ENCODE measurements at regions not wholly inside any gene's neighbourhood (a gene's known extent, or its start where the extent isn't known, plus 50 kb on each side); places are given as distances from the start of the nearest gene placed in this dataset.

DNA sequence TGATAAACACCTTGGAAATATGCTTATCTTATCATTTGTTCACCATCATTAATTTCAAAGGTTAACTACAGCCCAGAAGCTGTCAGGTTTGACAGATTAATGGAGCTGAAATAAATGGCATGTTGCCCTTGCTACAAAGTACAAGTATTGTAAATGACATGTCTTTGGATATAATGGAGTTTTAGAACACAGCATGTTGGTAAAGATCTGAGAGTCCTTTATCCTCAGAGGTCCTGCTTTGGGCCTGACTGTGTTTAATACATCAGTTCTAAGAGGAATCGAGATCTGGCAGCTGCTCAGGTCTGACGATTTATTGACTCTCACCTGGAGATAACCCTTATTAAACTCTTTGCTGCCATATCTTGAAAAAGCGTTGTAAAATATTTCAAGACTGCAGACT, 222.7 kb upstream of the OPRM1 start (continued):
- TF ChIP-seq ZNF398 (CRISPR knock-in tag; IDR thresholded peaks at IDR 0.05) (no peak), NBN (IDR thresholded peaks at IDR 0.05; ENCODE audit: low read depth) (no peak)

DNA sequence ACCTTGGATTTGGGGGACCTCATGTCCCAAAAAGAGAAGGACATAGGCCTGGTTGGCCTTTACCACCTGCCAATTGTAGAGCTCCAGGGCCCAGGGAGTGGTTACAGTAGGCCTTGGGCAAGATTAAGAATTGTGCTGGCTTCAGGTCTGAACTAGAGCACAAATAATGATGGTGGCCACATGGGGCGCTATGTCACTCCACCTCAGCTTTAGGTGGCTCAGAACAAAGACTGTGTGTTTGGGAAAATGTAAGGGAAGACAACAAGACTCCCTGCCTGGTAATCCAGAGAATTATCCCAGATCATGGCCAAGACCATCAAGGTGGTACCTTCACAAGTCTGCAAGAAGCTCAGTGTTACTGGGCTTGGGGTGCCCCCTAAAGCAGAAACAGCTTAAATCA, 224.9 kb upstream of the OPRM1 start:
- ChIA-PET CTCF (ENCODE audit: low intra/inter-chr PET ratio) (no interaction called here), POLR2A (no interaction called here)
- Histone ChIP-seq H4K20me1 (replicated peaks; ENCODE audit: control insufficient read depth, insufficient read depth, low read length) (no peaks in the 10 kb centered on the region), H3K4me2 (ENCODE audit: insufficient read depth, low read length) (no peak overlapping the region), H3K27me3 (ENCODE audit: control insufficient read depth in 2 of 2, insufficient read depth in 2 of 2, low read length in 2 of 2) (no peaks in the 10 kb centered on the region), H3K9me3 (replicated peaks; ENCODE audit: control insufficient read depth, insufficient read depth, low read depth, low read length) (0 out of 2 replicates have a peak, but pooled peaks cover 2% of the 10 kb centered on the region), H3K9me1 (ENCODE audit: control insufficient read depth, insufficient read depth, low read length) (no peaks in the 10 kb centered on the region), H3K27ac (ENCODE audit: extremely low read depth, low read depth, low read length) (no peak overlapping the region), H3K4me3 (no peak overlapping the region), H3K36me3 (ENCODE audit: control insufficient read depth, insufficient read depth, low read length) (no peaks in the 10 kb centered on the region), H2AFZ (ENCODE audit: low read depth, low read length) (no peak overlapping the region), H3K79me2 (ENCODE audit: control insufficient read depth, insufficient read depth, low read length) (no peaks in the 10 kb centered on the region), H3K4me1 (replicated peaks in 1 of 2; ENCODE audit: control insufficient read depth in 2 of 2, insufficient read depth in 2 of 2, low read length in 2 of 2) (no peaks in the 10 kb centered on the region), H3K9ac (ENCODE audit: insufficient read depth in 1 of 2, low read depth in 2 of 2, low read length in 2 of 2) (no peak overlapping the region)
- TF ChIP-seq PRMT5 (CRISPR knock-in tag; IDR thresholded peaks at IDR 0.05) (no peak), HDAC8 (tag; IDR thresholded peaks at IDR 0.05) (no peak), CBX1 (IDR thresholded peaks at IDR 0.05; ENCODE audit: low read depth) (no peak), ZNF282 (CRISPR knock-in tag; IDR thresholded peaks at IDR 0.05) (no peak), KLF10 (CRISPR knock-in tag; IDR thresholded peaks at IDR 0.05) (no peak), RB1 (IDR thresholded peaks at IDR 0.05; ENCODE audit: low read depth) (no peak), MED1 (CRISPR knock-in tag; IDR thresholded peaks at IDR 0.05; ENCODE audit: borderline replicate concordance) (no peak), FIP1L1 (IDR thresholded peaks at IDR 0.05; ENCODE audit: low read depth, low read length, poor library complexity, severe bottlenecking) (no peak), AFF1 (IDR thresholded peaks at IDR 0.05; ENCODE audit: low read depth in 1 of 2, partially characterized antibody in 2 of 2) (no peak), ZNF511 (CRISPR knock-in tag; IDR thresholded peaks at IDR 0.05) (no peak), ZNF717 (CRISPR knock-in tag; IDR thresholded peaks at IDR 0.05) (no peak), CREB1 (IDR thresholded peaks at IDR 0.05) (no peak), CREB1 (CRISPR knock-in tag; IDR thresholded peaks at IDR 0.05) (no peak), SMARCC2 (IDR thresholded peaks at IDR 0.05; ENCODE audit: low read depth) (no peak)
- 0% methylated on average over 1 of the region's 1 CpG for WGBS (ENCODE audit: insufficient coverage, low coverage, missing lambda C conversion rate)
- intact Hi-C loops (cut with micrococcal nuclease): no loop called here
- BruUV-seq (replicated peaks): no TSS peak
- in situ Hi-C loops (cut with MboI): no loop called here
- ATAC-seq (no peak), DNase-seq (ENCODE audit: extremely low read depth in 1 of 4, low spot score in 3 of 4) (no peak), FAIRE-seq (no peak)
